ENCODE measurements at regions not wholly inside any gene's neighbourhood (a gene's known extent, or its start where the extent isn't known, plus 50 kb on each side); places are given as distances from the start of the nearest gene placed in this dataset.
A peak's percentile ranks its signal among the peaks of the same experiment; 100 is the strongest.

GRCh38 chr17:77422748-77423113 lies 282.0 kb downstream of the SEC14L1 start:
- Histone ChIP-seq H3K4ac (replicated peaks; ENCODE audit: insufficient read length, low read depth, low read length) (no peak overlapping the region), H3K36me3 (ENCODE audit: control insufficient read depth in 2 of 4, insufficient read depth in 4 of 4, low read length in 3 of 4) (no peaks in the 10 kb centered on the region), H3K4me3 (ENCODE audit: extremely low read depth in 1 of 4, insufficient read depth in 2 of 4, low read depth in 3 of 4, low read length in 4 of 4) (no peak overlapping the region), H3K27me3 (replicated peaks in 1 of 4; ENCODE audit: control insufficient read depth in 3 of 4, extremely low read depth in 1 of 4, insufficient read depth in 3 of 4, low read length in 3 of 4) (no peaks in the 10 kb centered on the region), H2BK120ac (replicated peaks; ENCODE audit: low read depth, low read length) (no peak overlapping the region), H3K18ac (ENCODE audit: extremely low read depth, low read length) (no peak overlapping the region; the same call in 1 of the 2 replicates), H2BK12ac (ENCODE audit: low read depth, low read length) (no peak overlapping the region), H3K14ac (ENCODE audit: insufficient read length) (no peak overlapping the region), H3K9ac (replicated peaks in 1 of 4; ENCODE audit: extremely low read depth in 1 of 4, low read depth in 3 of 4, low read length in 3 of 4) (no peak overlapping the region), H3K4me1 (replicated peaks in 1 of 4; ENCODE audit: control insufficient read depth in 3 of 4, insufficient read depth in 4 of 4, low read length in 3 of 4) (peaks cover 7 to 57% (median 47%) of the 10 kb centered on the region in 4 experiments), H2AFZ (ENCODE audit: low read length) (no peak overlapping the region), H3K23ac (ENCODE audit: insufficient read length) (no peak overlapping the region), H3K79me1 (ENCODE audit: low read depth, low read length) (peaks cover 16% of the 10 kb centered on the region), H2BK20ac (ENCODE audit: low read length) (no peak overlapping the region), H4K8ac (ENCODE audit: extremely low read depth, insufficient read depth, low read length) (no peak overlapping the region), H3K56ac (replicated peaks; ENCODE audit: insufficient read length, low read depth, low read length) (no peak overlapping the region), H3K23me2 (ENCODE audit: low read depth, low read length) (no peaks in the 10 kb centered on the region), H2BK15ac (ENCODE audit: low read length) (0 out of 2 replicates have a peak overlapping the region, but pooled peaks have one; percentile 29), H4K5ac (ENCODE audit: insufficient read length, low read depth, low read length) (no peak overlapping the region), H3K79me2 (ENCODE audit: control insufficient read depth in 1 of 2, insufficient read depth in 2 of 2, low read length in 2 of 2) (peaks cover 0 to 49% of the 10 kb centered on the region in 2 experiments; a peak in 2 of 4 replicates), H3K27ac (ENCODE audit: low read depth, low read length) (no peak overlapping the region), H4K91ac (replicated peaks; ENCODE audit: insufficient read length, low read length) (no peak overlapping the region), H2AK5ac (ENCODE audit: low read depth, low read length) (peak overlapping the region; percentile 65; the same call in 1 of the 2 replicates), H3K4me2 (ENCODE audit: insufficient read depth in 1 of 2, low read depth in 2 of 2, low read length in 2 of 2) (no peak overlapping the region), H4K20me1 (replicated peaks in 1 of 2; ENCODE audit: control insufficient read depth in 1 of 2, insufficient read depth in 2 of 2, low read length in 2 of 2) (peaks cover 17 to 19% of the 10 kb centered on the region in 2 experiments), H3K9me3 (ENCODE audit: insufficient read depth in 2 of 2, low read depth in 1 of 2, low read length in 1 of 2) (no peaks in the 10 kb centered on the region), H2BK5ac (ENCODE audit: low read depth, low read length) (peak overlapping the region; percentile 81; the same call in 1 of the 2 replicates)
- DNase-seq (ENCODE audit: low read depth in 1 of 2, low spot score in 2 of 2) (no peak), FAIRE-seq (no peak)
- ChIA-PET CTCF (ENCODE audit: partially characterized antibody) (interaction anchor here (0.7 to 39.2 kb wide), 6 partner anchors 7 to 595 kb away, joined by 3 to 512 read pairs (median 12); no protein-coding TSS in a partner anchor), POLR2A (ENCODE audit: partially characterized antibody) (interaction anchor here (1.3 kb wide), 2 partner anchors 42 to 51 kb away, joined by 4 read pairs; no protein-coding TSS in a partner anchor)
- 83% methylated on average over 4 of the region's 4 CpGs; no CpG with 5 or more reads in 1 of the 2 experiments for WGBS, 2 experiments (ENCODE audit: extremely low coverage in 1 of 2, insufficient coverage in 1 of 2, insufficient read length in 1 of 2, insufficient replicate concordance in 2 of 2, low coverage in 1 of 2, low lambda C conversion rate in 2 of 2, missing lambda C conversion rate in 1 of 2)
- TF ChIP-seq HDAC6 (IDR thresholded peaks at IDR 0.05; ENCODE audit: low read depth, low read length) (no peak), CHD2 (IDR thresholded peaks at IDR 0.05; ENCODE audit: low read length) (no peak), SP2 (IDR thresholded peaks at IDR 0.05; ENCODE audit: low read length) (no peak), ZNF274 (IDR thresholded peaks at IDR 0.05; ENCODE audit: borderline replicate concordance, extremely low read depth, low read length) (no peak), TBP (IDR thresholded peaks at IDR 0.05; ENCODE audit: low read depth, low read length) (no peak), NRF1 (IDR thresholded peaks at IDR 0.05; ENCODE audit: low read depth, low read length) (no peak), SP4 (IDR thresholded peaks at IDR 0.05; ENCODE audit: low read length) (no peak), CREB1 (IDR thresholded peaks at IDR 0.05) (no peak), BCL11A (IDR thresholded peaks at IDR 0.05; ENCODE audit: low read depth in 2 of 2, low read length in 2 of 2) (no peak), HDAC2 (IDR thresholded peaks at IDR 0.05; ENCODE audit: borderline replicate concordance in 1 of 2, low read depth in 2 of 2, low read length in 2 of 2) (no peak), SIX5 (IDR thresholded peaks at IDR 0.05; ENCODE audit: low read depth, low read length) (no peak), KDM4A (IDR thresholded peaks at IDR 0.05; ENCODE audit: low read depth, low read length, severe bottlenecking) (no peak), USF2 (IDR thresholded peaks at IDR 0.05; ENCODE audit: low read length) (no peak)
